GM18870 (cell line): ENCODE measurements at regions not wholly inside any gene's neighbourhood (a gene's known extent, or its start where the extent isn't known, plus 50 kb on each side); places are given as distances from the start of the nearest gene placed in this dataset.
"Not testable (repeated sequence)": the region's sequence is repeated elsewhere in the genome, so short reads cannot be mapped to it uniquely, and the experiment has no call there.

Source experiments
- ATAC-seq: cut with Tn5 transposase; IDR thresholded peaks from one replicate; pipeline ENCODE4 v1.9.1; 2021; ENCODE audit warnings: moderate library complexity; ENCODE audit not compliant: unreplicated experiment

GRCh38 chr3:22730701-22731100, 472.4 kb upstream of the UBE2E2 start:
- no peak for ATAC-seq

DNA sequence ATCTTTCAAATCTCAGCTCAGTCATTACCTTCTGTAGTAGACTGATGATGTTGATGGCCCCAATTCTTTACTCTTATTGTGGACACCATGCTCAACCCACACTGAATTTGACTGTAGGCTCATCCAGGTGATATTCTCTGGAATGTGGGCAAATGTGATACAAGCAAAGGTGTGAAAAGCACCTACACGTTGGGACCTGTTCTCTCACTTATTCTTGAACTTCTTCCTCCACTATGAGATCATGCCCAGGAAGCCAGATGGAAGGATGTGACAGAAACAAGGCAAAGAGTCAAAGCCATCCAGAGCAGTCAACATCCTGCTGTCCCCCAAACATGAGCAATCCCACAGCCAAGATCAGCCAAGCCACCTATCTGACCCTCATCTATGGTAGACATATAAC, 471.2 kb upstream of the UBE2E2 start:
- no peak for ATAC-seq

DNA sequence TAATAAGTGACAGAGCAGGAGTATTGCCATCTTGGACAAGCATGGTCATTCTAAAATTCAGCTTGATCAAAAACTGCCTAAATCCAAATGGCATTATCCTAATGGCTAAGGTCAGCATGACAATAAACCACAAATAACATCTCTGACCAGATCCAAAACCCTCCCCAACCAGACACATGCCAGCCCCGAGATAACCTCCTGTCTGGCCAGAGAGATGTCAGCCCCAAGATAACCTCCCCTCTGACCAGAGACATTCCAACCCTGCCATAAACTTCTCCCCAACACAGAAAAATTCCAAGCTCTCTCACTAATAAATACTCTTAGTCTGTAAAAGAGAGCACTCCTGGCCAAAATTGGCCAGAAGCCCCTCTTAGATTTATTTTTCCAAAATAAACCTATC, 470.5 kb upstream of the UBE2E2 start:
- ATAC-seq: no peak

DNA sequence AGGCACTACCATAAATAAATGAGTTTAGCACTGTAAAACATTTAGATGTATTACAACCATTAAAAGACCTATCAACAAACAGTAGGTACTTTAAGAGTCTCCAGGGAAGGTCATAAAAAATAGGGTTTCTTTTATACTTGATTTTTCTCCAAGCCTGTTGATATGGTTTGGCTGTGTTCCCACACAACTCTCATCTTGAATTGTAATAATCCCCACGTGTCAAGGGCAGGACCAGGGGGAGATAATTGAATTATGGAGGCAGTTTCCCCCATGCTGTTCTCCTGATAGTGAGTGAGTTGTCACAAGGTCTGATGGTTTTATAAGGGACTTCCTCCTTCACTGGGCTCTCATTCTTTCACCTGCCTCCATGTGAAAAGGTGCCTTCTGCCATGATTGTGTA, 468.9 kb upstream of the UBE2E2 start:
- no peak for ATAC-seq

DNA sequence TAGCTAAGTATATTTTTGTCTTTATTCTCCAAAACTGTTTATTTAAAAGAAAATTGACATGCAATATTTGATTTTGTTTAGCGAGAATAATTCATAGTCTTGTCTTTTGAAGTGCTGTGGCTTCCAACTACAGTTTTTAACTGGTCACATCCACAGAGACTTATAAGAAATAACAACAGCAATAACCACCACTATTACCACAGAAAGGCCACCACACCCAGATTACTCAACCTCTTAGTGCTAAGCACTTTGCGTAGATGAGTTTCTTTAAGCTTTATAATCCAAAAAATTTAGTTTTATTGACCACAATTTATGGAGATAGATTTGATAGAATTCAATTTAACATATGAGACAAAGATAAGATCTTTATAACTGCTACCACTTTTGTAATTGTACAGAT, 468.4 kb upstream of the UBE2E2 start:
- ATAC-seq: no peak

- no peak for ATAC-seq
Observed at GRCh38 chr3:22735373-22735772, 467.8 kb upstream of the UBE2E2 start.

DNA sequence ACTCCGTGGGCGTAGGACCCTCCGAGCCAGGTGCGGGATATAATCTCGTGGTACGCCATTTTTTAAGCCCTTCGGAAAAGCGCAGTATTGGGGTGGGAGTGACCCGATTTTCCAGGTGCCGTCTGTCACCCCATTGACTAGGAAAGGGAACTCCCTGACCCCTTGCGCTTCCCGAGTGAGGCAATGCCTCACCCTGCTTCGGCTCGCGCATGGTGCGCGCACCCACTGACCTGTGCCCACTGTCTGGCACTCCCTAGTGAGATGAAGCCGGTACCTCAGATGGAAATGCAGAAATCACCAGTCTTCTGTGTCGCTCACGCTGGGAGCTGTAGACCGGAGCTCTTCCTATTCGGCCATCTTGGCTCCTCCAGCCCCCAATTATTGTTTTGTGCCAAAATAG, 459.7 kb upstream of the UBE2E2 start:
- not testable (repeated sequence) for ATAC-seq

DNA sequence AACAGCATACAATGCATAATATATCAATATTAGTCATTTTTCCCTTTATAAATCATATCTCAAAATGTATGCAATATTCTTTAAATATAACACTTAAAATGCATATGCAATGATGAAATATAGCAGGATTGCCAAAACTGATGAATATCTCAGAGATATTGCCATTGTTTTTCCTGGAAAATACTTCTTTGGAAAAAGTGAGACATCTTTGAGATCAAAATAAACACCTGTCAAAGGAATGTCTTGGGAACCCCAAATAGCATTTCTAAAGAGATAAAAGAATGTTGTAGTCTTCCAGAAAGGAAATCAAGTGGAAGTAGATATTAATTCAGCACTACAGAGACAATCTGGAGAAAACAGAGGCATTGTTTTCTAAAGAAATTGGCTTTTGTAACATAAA, 457.8 kb upstream of the UBE2E2 start:
- ATAC-seq: no peak

DNA sequence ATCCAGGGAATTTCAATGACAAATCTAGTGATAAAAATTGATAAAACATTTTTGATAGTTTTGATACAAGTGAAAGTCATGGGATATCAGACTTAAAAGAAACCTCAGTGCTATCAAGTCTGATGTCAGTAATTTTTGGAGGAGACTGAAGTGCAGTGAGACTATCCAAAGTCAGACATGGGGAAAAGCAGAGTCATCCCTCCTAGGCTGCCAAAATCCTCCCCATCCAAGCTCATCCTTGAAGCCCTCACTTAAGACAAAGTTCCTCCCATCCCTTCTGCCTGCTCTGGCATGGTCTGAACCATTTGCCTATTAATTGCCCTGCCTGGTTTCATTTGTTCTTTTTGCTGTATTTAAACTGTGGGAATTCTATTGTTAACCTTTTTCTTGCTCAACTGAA, 456.9 kb upstream of the UBE2E2 start:
- ATAC-seq: no peak

DNA sequence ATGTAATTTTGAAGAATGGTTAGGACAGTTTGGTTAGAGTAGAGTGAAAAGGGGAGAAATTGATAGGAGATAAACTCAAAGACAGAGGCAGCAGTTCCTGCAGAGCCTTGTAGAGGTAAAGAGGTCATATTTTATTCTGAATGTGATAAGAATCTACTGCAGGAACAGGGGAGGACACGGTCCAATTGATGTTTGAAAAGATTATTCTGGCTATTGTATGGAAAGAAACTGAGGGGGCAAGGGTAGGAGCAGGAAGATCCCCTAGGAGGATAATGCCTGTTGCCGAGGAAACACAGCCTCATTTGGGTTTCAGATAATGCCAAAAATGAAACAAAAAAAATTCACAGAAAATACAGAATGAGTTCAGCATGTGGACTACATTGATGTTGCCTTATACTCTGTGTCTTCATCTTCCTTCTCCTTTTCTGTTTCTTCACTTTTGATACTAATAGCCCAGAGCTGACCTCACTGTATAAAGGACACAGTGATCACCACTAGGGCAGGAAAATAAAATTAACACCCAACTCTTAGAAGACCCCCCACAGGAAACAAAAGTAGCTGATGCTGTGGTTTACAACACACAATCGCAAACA, 454.6 kb upstream of the UBE2E2 start:
- no peak for ATAC-seq

DNA sequence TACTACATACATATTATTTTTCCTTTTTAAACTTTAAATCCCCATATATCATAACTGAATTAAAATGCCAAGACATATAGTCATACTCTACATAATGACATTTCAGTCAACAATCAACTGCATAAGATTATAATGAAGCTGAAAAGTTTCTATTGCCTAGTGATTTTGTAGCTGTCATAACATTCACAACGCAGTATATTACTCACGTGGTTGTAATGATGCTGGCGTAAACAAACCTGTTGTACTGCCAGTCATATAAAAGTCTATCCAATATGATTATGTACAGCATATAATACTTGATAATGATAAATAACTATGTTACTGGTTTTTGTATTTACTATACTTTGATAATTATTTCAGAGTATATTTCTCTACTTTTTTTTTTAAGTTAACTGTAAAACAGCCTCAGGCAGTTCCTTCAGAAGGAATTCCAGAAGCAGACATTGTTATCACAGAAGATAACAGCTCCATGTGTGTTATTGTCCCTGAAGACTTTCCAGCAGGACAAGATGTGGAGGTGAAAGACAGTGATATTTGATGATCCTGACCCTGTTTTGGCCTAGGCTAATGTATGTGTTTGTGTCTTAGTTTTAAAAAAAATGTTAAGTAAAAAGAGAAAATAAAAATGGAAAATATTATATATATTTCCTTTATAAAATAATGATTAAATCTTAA, 443.4 kb upstream of the UBE2E2 start:
- no peak for ATAC-seq

GRCh38 chr3:22765679-22766078, 437.4 kb upstream of the UBE2E2 start:
- no peak for ATAC-seq

DNA sequence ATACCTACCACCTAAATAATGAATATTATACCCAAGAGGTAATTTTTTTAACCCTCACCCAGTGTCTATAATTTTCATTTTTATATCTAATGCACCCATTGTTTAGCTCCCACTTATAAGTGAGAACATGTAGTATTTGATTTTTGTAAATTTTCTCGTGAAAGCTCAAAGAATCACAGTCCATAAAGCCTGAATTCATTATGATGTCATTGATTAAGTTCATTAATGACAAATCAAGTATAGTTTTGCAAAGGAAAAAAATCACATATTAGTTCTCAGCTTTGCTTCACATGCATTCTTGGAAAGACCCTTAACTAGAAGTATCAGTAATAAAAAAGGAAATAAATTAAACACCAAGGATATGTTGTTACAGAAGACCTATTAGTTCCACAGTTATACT, 425.3 kb upstream of the UBE2E2 start:
- no peak for ATAC-seq

DNA sequence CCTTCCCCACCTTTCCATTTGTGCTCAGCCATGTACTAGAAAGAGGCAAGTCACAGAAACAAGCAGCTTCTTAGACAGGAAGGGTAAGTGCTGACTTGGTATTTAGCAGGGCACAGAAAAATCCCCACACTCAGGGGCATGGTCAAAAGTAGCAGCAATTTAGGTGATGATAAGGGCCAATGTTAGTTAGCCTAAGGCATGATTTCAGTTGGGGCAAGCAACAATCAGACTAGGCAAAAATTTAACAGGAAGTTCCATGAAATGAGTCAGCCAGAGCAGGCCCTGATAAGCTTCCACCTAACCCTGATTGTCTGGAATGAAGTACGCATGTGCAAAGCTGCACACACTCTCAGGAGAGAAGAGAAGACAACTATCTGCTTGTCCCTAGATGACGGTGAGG, 423.4 kb upstream of the UBE2E2 start:
- ATAC-seq: no peak

GRCh38 chr3:22792533-22792932, 410.6 kb upstream of the UBE2E2 start:
- ATAC-seq: no peak

DNA sequence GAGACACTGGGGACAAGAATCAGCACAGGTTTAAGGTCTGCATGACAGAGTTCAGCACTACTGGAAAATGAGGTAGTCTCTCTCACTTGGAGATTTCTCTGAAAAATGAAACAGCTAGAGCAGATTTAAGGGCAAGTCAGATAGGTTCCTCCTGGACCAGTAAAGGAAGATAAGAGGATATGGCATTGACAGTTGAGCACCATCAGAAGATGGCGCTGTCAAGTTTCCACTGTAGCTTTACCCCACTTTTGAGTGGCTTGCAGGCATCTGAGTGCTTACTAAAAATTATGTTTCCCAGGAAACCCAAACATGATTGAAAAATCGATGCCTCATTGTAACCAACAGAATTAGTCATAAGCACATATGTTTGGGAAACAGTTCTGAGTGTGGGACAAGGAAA, 407.2 kb upstream of the UBE2E2 start:
- ATAC-seq: no peak

DNA sequence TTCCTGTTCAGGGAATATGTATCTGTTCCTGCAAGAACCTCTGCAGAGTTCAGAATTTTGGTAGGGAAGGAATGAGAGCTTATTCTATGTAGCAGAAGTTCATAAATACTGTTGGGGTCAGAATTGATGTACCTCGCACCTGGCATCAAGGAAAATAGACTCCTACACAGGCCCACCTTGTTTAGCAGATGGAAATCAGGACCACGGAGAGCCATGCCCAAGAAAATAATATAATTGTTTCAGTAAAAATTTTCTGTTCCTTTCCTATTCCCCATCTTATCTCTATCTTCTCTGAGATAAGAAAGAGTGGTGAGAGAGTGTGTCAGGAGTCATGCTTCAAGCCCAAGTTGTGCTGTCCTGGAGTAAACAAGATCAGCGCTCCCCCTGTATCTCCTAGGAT, 404.7 kb upstream of the UBE2E2 start:
- ATAC-seq: no peak

GRCh38 chr3:22819209-22819608, 383.9 kb upstream of the UBE2E2 start:
- no peak for ATAC-seq

DNA sequence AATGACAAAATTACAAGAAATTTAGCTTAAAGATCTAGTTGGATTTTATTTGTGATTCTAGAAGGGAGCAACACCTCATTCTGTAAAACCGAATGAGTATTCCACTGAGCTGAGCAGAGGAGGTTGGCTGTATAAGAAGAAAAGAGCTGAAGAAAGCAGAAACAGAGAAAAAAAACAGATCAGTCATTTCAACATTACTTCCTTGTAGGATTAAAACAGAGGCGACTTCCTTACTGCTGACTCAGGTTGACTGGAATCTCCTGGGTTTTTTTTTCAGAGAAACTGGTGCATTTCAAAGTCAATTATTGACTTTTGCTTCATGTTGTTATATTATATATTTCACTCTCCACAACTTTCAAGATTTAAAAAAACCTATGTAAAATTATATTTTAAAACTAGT, 368.1 kb upstream of the UBE2E2 start:
- no peak for ATAC-seq

GRCh38 chr3:22836131-22836530, 367.0 kb upstream of the UBE2E2 start:
- ATAC-seq: no peak

- ATAC-seq: no peak
Observed at GRCh38 chr3:22843854-22844253, 359.3 kb upstream of the UBE2E2 start.

- ATAC-seq: no peak
Observed at GRCh38 chr3:22846566-22846965, 356.6 kb upstream of the UBE2E2 start.

GRCh38 chr3:22849583-22849982, 353.5 kb upstream of the UBE2E2 start:
- not testable (repeated sequence) for ATAC-seq
